Astrocyte (in vitro differentiated cells and primary cell): ENCODE measurements at regions not wholly inside any gene's neighbourhood (a gene's known extent, or its start where the extent isn't known, plus 50 kb on each side); places are given as distances from the start of the nearest gene placed in this dataset.
A peak's percentile ranks its signal among the peaks of the same experiment; 100 is the strongest.
"Not testable (repeated sequence)": the region's sequence is repeated elsewhere in the genome, so short reads cannot be mapped to it uniquely, and the experiment has no call there.

ENCODE experiments used
- DNase-seq: peaks from one replicate; pipeline ENCODE4 v3.0.0-alpha.2; 2010; ENCODE audit warnings: low read depth
- FAIRE-seq: peaks from 2 replicates; lab custom pipeline; 2011; peaks lifted over from hg19 to GRCh38; lab: Jason Lieb, UNC
- H2AFZ ChIP-seq: 2 replicates; pipeline ENCODE4 v1.6.0; 2012; ENCODE audit warnings: low read depth, low read length, inconsistent platforms
- H3K27ac ChIP-seq: 2 replicates; pipeline ENCODE4 v1.5.1; 2011; ENCODE audit warnings: low read depth, low read length, inconsistent platforms
- H3K27me3 ChIP-seq: 2 replicates; pipeline ENCODE4 v1.6.0; 2011; ENCODE audit warnings: low read length, inconsistent platforms; ENCODE audit not compliant: insufficient read depth
- H3K36me3 ChIP-seq: 2 replicates; pipeline ENCODE4 v1.5.1; 2011; ENCODE audit warnings: low read length, inconsistent platforms; ENCODE audit not compliant: insufficient read depth
- H3K4me1 ChIP-seq: 2 replicates; pipeline ENCODE4 v1.5.1; 2011; ENCODE audit warnings: low read length, inconsistent platforms; ENCODE audit not compliant: insufficient read depth
- H3K4me2 ChIP-seq: 2 replicates; pipeline ENCODE4 v1.6.0; 2012; ENCODE audit warnings: low read length, inconsistent platforms
- H3K4me3 ChIP-seq: 2 replicates; pipeline ENCODE4 v1.5.1; 2011; ENCODE audit warnings: low read depth, mild to moderate bottlenecking, low read length, inconsistent platforms; ENCODE audit not compliant: insufficient read depth
- H3K79me2 ChIP-seq: 2 replicates; pipeline ENCODE4 v1.6.0; 2012; ENCODE audit warnings: mild to moderate bottlenecking, low read length, inconsistent platforms; ENCODE audit not compliant: insufficient read depth
- H3K9ac ChIP-seq: 2 replicates; pipeline ENCODE4 v1.6.0; 2012; ENCODE audit warnings: mild to moderate bottlenecking, low read length, inconsistent platforms
- H3K9me3 ChIP-seq: 2 replicates; pipeline ENCODE4 v1.5.1; 2012; ENCODE audit warnings: low read depth, mild to moderate bottlenecking, low read length, inconsistent platforms; ENCODE audit not compliant: insufficient read depth
- H4K20me1 ChIP-seq: 2 replicates; pipeline ENCODE4 v1.6.0; 2012; ENCODE audit warnings: low read length, inconsistent platforms; ENCODE audit not compliant: insufficient read depth
- H3K27ac Mint-ChIP-seq: one replicate; pipeline ENCODE4 v1.8.0; 2021; ENCODE audit warnings: mild to moderate bottlenecking, mixed read lengths; ENCODE audit not compliant: unreplicated experiment
- H3K27me3 Mint-ChIP-seq: one replicate; pipeline ENCODE4 v1.8.0; 2021; ENCODE audit warnings: low read depth, mixed read lengths; ENCODE audit not compliant: unreplicated experiment
- H3K36me3 Mint-ChIP-seq: one replicate; pipeline ENCODE4 v1.8.0; 2021; ENCODE audit warnings: low read depth, mixed read lengths; ENCODE audit not compliant: unreplicated experiment
- H3K4me1 Mint-ChIP-seq: one replicate; pipeline ENCODE4 v1.8.0; 2021; ENCODE audit warnings: low read depth, mixed read lengths; ENCODE audit not compliant: unreplicated experiment
- H3K4me3 Mint-ChIP-seq: one replicate; pipeline ENCODE4 v1.8.0; 2021; ENCODE audit warnings: mild to moderate bottlenecking, moderate library complexity, mixed read lengths; ENCODE audit not compliant: unreplicated experiment
- H3K9me3 Mint-ChIP-seq: one replicate; pipeline ENCODE4 v1.8.0; 2021; ENCODE audit warnings: mild to moderate bottlenecking, mixed read lengths; ENCODE audit not compliant: unreplicated experiment
- EZH2 ChIP-seq: IDR thresholded peaks from 2 replicates; pipeline ENCODE4 v1.6.1; 2012; ENCODE audit warnings: mild to moderate bottlenecking, low read length, inconsistent platforms; ENCODE audit not compliant: insufficient read depth
- TF ChIP-seq, protein P1 (sequence below): IDR thresholded peaks from 2 replicates; pipeline ENCODE4 v1.5.1; 2011; ENCODE audit warnings: low read depth, mild to moderate bottlenecking, inconsistent platforms, low read length, moderate library complexity; ENCODE audit not compliant: insufficient read depth

DNA sequence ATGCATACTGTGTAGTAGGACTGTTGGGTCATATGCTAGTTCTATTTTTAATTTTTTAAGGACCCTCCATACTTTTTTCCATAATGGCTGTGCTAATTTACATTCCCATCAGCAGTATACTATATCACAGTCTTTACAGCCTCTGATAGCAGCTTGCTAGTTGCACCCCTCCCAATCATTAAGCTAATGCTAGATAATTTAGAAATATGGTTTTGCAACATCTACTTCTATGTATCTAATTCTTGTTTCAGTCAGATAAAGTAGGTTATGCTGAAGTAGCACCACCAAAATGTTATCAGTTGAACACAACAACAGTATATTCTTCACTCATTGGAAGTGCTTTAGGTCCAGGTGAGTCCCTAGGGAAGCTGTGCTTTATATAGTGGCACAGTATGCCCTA, 522.7 kb upstream of the HTR2C start:
- no peaks in the 10 kb centered on the region for H3K9me3 Mint-ChIP-seq
- Histone ChIP-seq H3K9ac (no peak overlapping the region), H3K27ac (no peak overlapping the region), H3K79me2 (no peaks in the 10 kb centered on the region), H3K27me3 (no peaks in the 10 kb centered on the region), H3K4me2 (no peak overlapping the region), H4K20me1 (no peaks in the 10 kb centered on the region), H2AFZ (no peak overlapping the region), H3K4me3 (no peak overlapping the region), H3K9me3 (no peaks in the 10 kb centered on the region), H3K36me3 (no peaks in the 10 kb centered on the region), H3K4me1 (no peaks in the 10 kb centered on the region)
- no peak for DNase-seq
- peak; percentile 84 for FAIRE-seq
- TF ChIP-seq, protein P1, sequence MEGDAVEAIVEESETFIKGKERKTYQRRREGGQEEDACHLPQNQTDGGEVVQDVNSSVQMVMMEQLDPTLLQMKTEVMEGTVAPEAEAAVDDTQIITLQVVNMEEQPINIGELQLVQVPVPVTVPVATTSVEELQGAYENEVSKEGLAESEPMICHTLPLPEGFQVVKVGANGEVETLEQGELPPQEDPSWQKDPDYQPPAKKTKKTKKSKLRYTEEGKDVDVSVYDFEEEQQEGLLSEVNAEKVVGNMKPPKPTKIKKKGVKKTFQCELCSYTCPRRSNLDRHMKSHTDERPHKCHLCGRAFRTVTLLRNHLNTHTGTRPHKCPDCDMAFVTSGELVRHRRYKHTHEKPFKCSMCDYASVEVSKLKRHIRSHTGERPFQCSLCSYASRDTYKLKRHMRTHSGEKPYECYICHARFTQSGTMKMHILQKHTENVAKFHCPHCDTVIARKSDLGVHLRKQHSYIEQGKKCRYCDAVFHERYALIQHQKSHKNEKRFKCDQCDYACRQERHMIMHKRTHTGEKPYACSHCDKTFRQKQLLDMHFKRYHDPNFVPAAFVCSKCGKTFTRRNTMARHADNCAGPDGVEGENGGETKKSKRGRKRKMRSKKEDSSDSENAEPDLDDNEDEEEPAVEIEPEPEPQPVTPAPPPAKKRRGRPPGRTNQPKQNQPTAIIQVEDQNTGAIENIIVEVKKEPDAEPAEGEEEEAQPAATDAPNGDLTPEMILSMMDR = no peak
- TF ChIP-seq EZH2 = no peak
- peaks cover 2% of the 10 kb centered on the region for H3K4me1 Mint-ChIP-seq
- H3K27ac Mint-ChIP-seq = no peak overlapping the region
- no peaks in the 10 kb centered on the region for H3K27me3 Mint-ChIP-seq
- no peaks in the 10 kb centered on the region for H3K36me3 Mint-ChIP-seq
- no peak overlapping the region for H3K4me3 Mint-ChIP-seq

DNA sequence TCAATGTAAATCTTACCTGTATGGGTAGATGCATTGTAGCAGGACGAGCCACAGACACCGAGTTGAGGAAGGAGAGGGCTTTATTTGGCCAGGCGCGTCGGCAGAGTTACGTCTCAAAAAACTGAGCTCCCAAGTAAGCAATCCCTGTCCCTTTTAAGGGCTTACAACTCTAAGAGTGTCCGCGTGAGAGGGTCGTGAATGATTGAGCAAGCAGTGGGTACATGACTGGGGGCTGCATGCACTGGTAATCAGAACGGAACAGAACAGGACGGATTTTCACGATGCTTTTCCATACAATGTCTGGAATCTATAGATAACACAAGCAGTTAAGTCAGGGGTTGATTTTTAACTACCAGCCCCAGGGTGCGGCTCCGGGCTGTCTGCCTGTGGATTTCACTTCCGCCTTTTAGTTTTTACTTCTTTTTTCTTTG, 524.9 kb upstream of the HTR2C start:
- H3K9me3 ChIP-seq = no peaks in the 10 kb centered on the region
- Mint-ChIP-seq H3K9me3 (no peaks in the 10 kb centered on the region), H3K27ac (no peak overlapping the region), H3K4me3 (no peak overlapping the region), H3K27me3 (no peaks in the 10 kb centered on the region), H3K4me1 (no peaks in the 10 kb centered on the region), H3K36me3 (no peaks in the 10 kb centered on the region)
- no peak overlapping the region for H3K9ac ChIP-seq
- no peak overlapping the region for H3K27ac ChIP-seq
- no peaks in the 10 kb centered on the region for H3K36me3 ChIP-seq
- H3K4me2 ChIP-seq = no peak overlapping the region
- FAIRE-seq (no peak), DNase-seq (no peak)
- H3K4me1 ChIP-seq = no peaks in the 10 kb centered on the region
- no peaks in the 10 kb centered on the region for H3K79me2 ChIP-seq
- no peak overlapping the region for H3K4me3 ChIP-seq
- TF ChIP-seq EZH2 = no peak
- TF ChIP-seq, protein P1 = no peak
- H2AFZ ChIP-seq = no peak overlapping the region
- H4K20me1 ChIP-seq = no peaks in the 10 kb centered on the region
- H3K27me3 ChIP-seq = no peaks in the 10 kb centered on the region

DNA sequence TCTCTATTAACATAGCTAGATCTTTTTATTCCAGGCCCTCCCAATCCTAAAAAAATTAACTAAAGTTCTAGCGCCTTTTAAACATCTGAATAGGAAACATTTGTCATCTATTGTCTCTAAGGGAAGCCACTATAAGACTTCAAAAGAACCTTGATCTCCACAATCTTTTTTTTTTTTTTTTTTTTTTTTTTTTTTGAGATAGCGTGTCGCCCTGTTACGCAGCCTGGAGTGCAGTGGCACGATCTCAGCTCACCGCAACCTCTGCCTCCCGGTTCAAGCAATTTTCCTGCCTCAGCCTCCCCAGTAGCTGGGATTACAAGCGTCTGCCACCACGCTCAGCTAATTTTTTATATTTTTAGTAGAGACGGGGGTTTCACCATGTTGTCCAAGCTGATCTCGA, 526.5 kb upstream of the HTR2C start:
- H3K27me3 Mint-ChIP-seq, H3K79me2 ChIP-seq, H3K9me3 ChIP-seq, H2AFZ ChIP-seq, H3K9ac ChIP-seq, DNase-seq, H3K27ac Mint-ChIP-seq, H3K27ac ChIP-seq, FAIRE-seq, H3K4me3 Mint-ChIP-seq, H3K4me3 ChIP-seq, H3K36me3 ChIP-seq, H3K4me1 ChIP-seq, H3K36me3 Mint-ChIP-seq, H3K9me3 Mint-ChIP-seq, H3K4me1 Mint-ChIP-seq, H3K27me3 ChIP-seq, H3K4me2 ChIP-seq, H4K20me1 ChIP-seq: not testable (repeated sequence)
